K562 (cell line): ENCODE measurements at regions not wholly inside any gene's neighbourhood (a gene's known extent, or its start where the extent isn't known, plus 50 kb on each side); places are given as distances from the start of the nearest gene placed in this dataset.

Experiments used
- ATAC-seq: fragments of 200-7000 bp; cut with Tn5 transposase; 3 replicates; pipeline ENCODE4 v1.9.1; 2020; ENCODE audit warnings: moderate library complexity
- BruUV-seq: library from RNA; stranded (reverse); fragments of 400-500 nt; replicated peaks from 2 replicates; lab custom pipeline; 2021; lab: Mats Ljungman, UMichigan
- CTCF ChIA-PET: fragments of 300-600 bp; formaldehyde crosslinking; extraction: SDS; loops from one replicate; lab custom pipeline; 2021; ENCODE audit warnings: low intra/inter-chr PET ratio; lab: Yijun Ruan, JAX
- POLR2A ChIA-PET: fragments of 300-600, 350-650 bp; sonication (Branson Sonifier 250); formaldehyde crosslinking; extraction: SDS; loops from one replicate; lab custom pipeline; 2021; ENCODE audit warnings: antibody characterized with exemption, inconsistent platforms; lab: Yijun Ruan, JAX
- DNase-seq, 4 experiments: peaks; one replicate each; pipeline versions ENCODE4 v3.0.0 to v3.0.0-alpha.2; 2011 to 2018; ENCODE audit warnings: low spot score in 3 of 4, mixed read lengths in 3 of 4; ENCODE audit errors: extremely low read depth in 1 of 4
- FAIRE-seq: peaks from 2 replicates; lab custom pipeline; 2011; peaks lifted over from hg19 to GRCh38; lab: Jason Lieb, UNC
- H2AFZ ChIP-seq: 2 replicates; pipeline ENCODE4 v1.6.0; 2011; ENCODE audit warnings: low read depth, low read length, control low read depth, inconsistent platforms
- H3K27ac ChIP-seq: fragments of 200-600 bp; 3 replicates; pipeline ENCODE4 v1.8.0; 2011; ENCODE audit warnings: low read depth, mild to moderate bottlenecking, control low read depth, inconsistent platforms, low read length, moderate library complexity, mixed read lengths; ENCODE audit errors: extremely low read depth
- H3K27me3 ChIP-seq, 2 experiments: fragments of 300-600 bp in 1 of 2; 2 replicates in 1 of 2; 3 replicates in 1 of 2; pipeline versions ENCODE4 v1.6.0 to v1.8.0; 2011; ENCODE audit warnings: inconsistent platforms in 2 of 2, low read length in 2 of 2, mild to moderate bottlenecking in 1 of 2, mixed read lengths in 1 of 2, moderate library complexity in 1 of 2; ENCODE audit not compliant: control insufficient read depth in 2 of 2, insufficient read depth in 2 of 2
- H3K36me3 ChIP-seq: fragments of 300-600 bp; 3 replicates; pipeline ENCODE4 v1.8.0; 2011; ENCODE audit warnings: mild to moderate bottlenecking, low read length, inconsistent platforms; ENCODE audit not compliant: control insufficient read depth, insufficient read depth
- H3K4me1 ChIP-seq, 2 experiments: fragments of 200-600 bp in 1 of 2; replicated peaks in 1 of 2; 2 replicates in 1 of 2; 3 replicates in 1 of 2; pipeline versions ENCODE4 v1.5.1 to v1.8.0; 2011; ENCODE audit warnings: inconsistent platforms in 2 of 2, low read length in 2 of 2, mild to moderate bottlenecking in 1 of 2, mixed read lengths in 1 of 2, moderate library complexity in 1 of 2; ENCODE audit not compliant: control insufficient read depth in 2 of 2, insufficient read depth in 2 of 2
- H3K4me2 ChIP-seq: 2 replicates; pipeline ENCODE4 v1.6.1; 2011; ENCODE audit warnings: low read length, control low read depth, inconsistent platforms, mixed read lengths; ENCODE audit not compliant: insufficient read depth
- H3K4me3 ChIP-seq: fragments of 200-600 bp; sonication (generic), shearing (Covaris generic); 2 replicates; pipeline ENCODE4 v1.5.1; 2016; ENCODE audit warnings: control low read depth, inconsistent platforms
- H3K79me2 ChIP-seq: fragments of 200-600 bp; 3 replicates; pipeline ENCODE4 v1.8.0; 2011; ENCODE audit warnings: low read length, inconsistent platforms; ENCODE audit not compliant: control insufficient read depth, insufficient read depth
- H3K9ac ChIP-seq, 2 experiments: 2 replicates each; pipeline versions ENCODE4 v1.6.0 to v1.6.1; 2011; ENCODE audit warnings: low read depth in 2 of 2, low read length in 2 of 2, control low read depth in 1 of 2, inconsistent platforms in 1 of 2, mild to moderate bottlenecking in 1 of 2, mixed read lengths in 1 of 2; ENCODE audit not compliant: insufficient read depth in 1 of 2
- H3K9me1 ChIP-seq: one replicate; pipeline ENCODE4 v1.6.0; 2011; ENCODE audit warnings: inconsistent platforms, mild to moderate bottlenecking, low read length, moderate library complexity; ENCODE audit not compliant: control insufficient read depth, insufficient read depth
- H3K9me3 ChIP-seq: replicated peaks from 2 replicates; pipeline ENCODE4 v1.5.1; 2011; ENCODE audit warnings: low read depth, low read length, inconsistent platforms; ENCODE audit not compliant: control insufficient read depth, insufficient read depth
- H4K20me1 ChIP-seq: replicated peaks from 2 replicates; pipeline ENCODE4 v1.6.1; 2011; ENCODE audit warnings: low read length, inconsistent platforms, mixed read lengths; ENCODE audit not compliant: control insufficient read depth, insufficient read depth
- BRCA1 ChIP-seq, 2 experiments: fragments of 450-650 bp in 1 of 2; sonication (generic) in 1 of 2; formaldehyde crosslinking in 1 of 2; IDR thresholded peaks; 2 replicates each; pipeline versions ENCODE4 v1.5.0 to v1.6.1; 2017 to 2020; ENCODE audit warnings: mild to moderate bottlenecking in 1 of 2, missing genetic modification reagents in 1 of 2
- CEBPZ ChIP-seq: fragments of 150-350 bp; IDR thresholded peaks from 2 replicates; pipeline ENCODE4 v1.6.1; 2014; ENCODE audit warnings: low read depth, mild to moderate bottlenecking, low read length, borderline replicate concordance
- FOSL1 ChIP-seq: fragments of 200-800 bp; sonication (Bioruptor generic); conservative IDR thresholded peaks from 2 replicates; pipeline ENCODE4 v1.6.1; 2016; ENCODE audit warnings: missing genetic modification characterization, missing compliant biosample characterization
- HMGN3 ChIP-seq: IDR thresholded peaks from 2 replicates; pipeline ENCODE4 v1.6.1; 2011; ENCODE audit warnings: borderline replicate concordance, low read depth, mild to moderate bottlenecking, mixed read lengths, low read length; ENCODE audit not compliant: insufficient read length; ENCODE audit errors: extremely low read depth
- HSF4 ChIP-seq: fragments of 250-450 bp; sonication (Bioruptor Pico); IDR thresholded peaks from 2 replicates; pipeline ENCODE4 v2.1.2; 2022; ENCODE audit warnings: mild to moderate bottlenecking, moderate library complexity, borderline replicate concordance
- IRF1 ChIP-seq: sonication (generic); formaldehyde crosslinking; IDR thresholded peaks from 2 replicates; pipeline ENCODE4 v1.8.0; 2022; ENCODE audit warnings: missing genetic modification reagents, mild to moderate bottlenecking, borderline replicate concordance
- KAT7 ChIP-seq: sonication (generic); formaldehyde crosslinking; IDR thresholded peaks from 2 replicates; pipeline ENCODE4 v1.8.0; 2022; ENCODE audit warnings: missing genetic modification reagents, mild to moderate bottlenecking, borderline replicate concordance
- LARP7 ChIP-seq: fragments of 450-650 bp; IDR thresholded peaks from 2 replicates; pipeline ENCODE4 v1.6.1; 2016
- POLR2B ChIP-seq: fragments of 450-650 bp; IDR thresholded peaks from 2 replicates; pipeline ENCODE4 v1.6.1; 2018; ENCODE audit warnings: low read depth; ENCODE audit not compliant: partially characterized antibody
- POLR3A ChIP-seq: IDR thresholded peaks from 2 replicates; pipeline ENCODE4 v1.6.1; 2011; ENCODE audit warnings: borderline replicate concordance, mild to moderate bottlenecking, moderate library complexity; ENCODE audit not compliant: insufficient read length, insufficient read depth; ENCODE audit errors: extremely low read depth
- POU5F1 ChIP-seq: fragments of 150-350 bp; IDR thresholded peaks from 2 replicates; pipeline ENCODE4 v1.6.1; 2014; ENCODE audit warnings: borderline replicate concordance, low read length, low read depth, mild to moderate bottlenecking; ENCODE audit not compliant: partially characterized antibody
- SMAD3 ChIP-seq: fragments of 450-650 bp; formaldehyde crosslinking; conservative IDR thresholded peaks from 2 replicates; pipeline ENCODE4 v1.4.0; 2020; ENCODE audit warnings: mild to moderate bottlenecking
- ZNF699 ChIP-seq: fragments of 250-450 bp; sonication (Bioruptor Pico); IDR thresholded peaks from 2 replicates; pipeline ENCODE4 v1.8.0; 2021; ENCODE audit warnings: mild to moderate bottlenecking, moderate library complexity; ENCODE audit not compliant: insufficient replicate concordance
- WGBS: fragments of 100-300 bp; shearing (Covaris generic); methylation state at CpG from one replicate; pipeline ENCODE4 v1.1.6; 2016; ENCODE audit warnings: low coverage, mixed read lengths; ENCODE audit not compliant: insufficient coverage; ENCODE audit errors: missing lambda C conversion rate; 5-methylcytosine and 5-hydroxymethylcytosine counted together
- in situ Hi-C: fragments of 300-500 bp; cut with MboI; formaldehyde crosslinking; loops from 4 replicates; pipeline ENCODE4 v1.15.0; 2018; ENCODE audit warnings: inconsistent platforms, mixed read lengths
- intact Hi-C: fragments of 100-400 bp; cut with micrococcal nuclease; formaldehyde crosslinking; loops from 2 replicates; pipeline ENCODE4 v1.14.2; 2022
- TF ChIP-seq, protein P1 (sequence below): fragments of 250-450 bp; sonication (Bioruptor Pico); IDR thresholded peaks from 2 replicates; pipeline ENCODE4 v1.5.0; 2021
- TF ChIP-seq, protein P2 (sequence below): fragments of 250-450 bp; sonication (Bioruptor Pico); IDR thresholded peaks from 2 replicates; pipeline ENCODE4 v1.4.0; 2020; ENCODE audit warnings: mild to moderate bottlenecking, moderate library complexity

GRCh38 chr14:61119006-61119405 is 138.0 kb downstream of the SLC38A6 start:
- no peak for FAIRE-seq
- CTCF ChIA-PET: no interaction called here
- DNase-seq: no peak
- Histone ChIP-seq H3K9ac (no peak overlapping the region), H3K79me2 (no peaks in the 10 kb centered on the region), H2AFZ (no peak overlapping the region), H3K4me2 (no peak overlapping the region), H3K9me3 (no peaks in the 10 kb centered on the region; the same call in 1 of the 2 replicates), H3K27ac (no peak overlapping the region), H3K36me3 (no peaks in the 10 kb centered on the region), H4K20me1 (no peaks in the 10 kb centered on the region), H3K4me3 (no peak overlapping the region), H3K27me3 (no peaks in the 10 kb centered on the region), H3K4me1 (no peaks in the 10 kb centered on the region), H3K9me1 (no peaks in the 10 kb centered on the region)
- in situ Hi-C loops: no loop called here
- ATAC-seq: no peak
- WGBS: 0% methylated on average over 1 of the region's 1 CpG
- intact Hi-C loops: no loop called here
- no TSS peak for BruUV-seq
- POLR2A ChIA-PET: no interaction called here
- TF ChIP-seq LARP7 (no peak), BRCA1 (IDR thresholded peaks at IDR 0.05) (no peak), BRCA1 (CRISPR knock-in tag; IDR thresholded peaks at IDR 0.05) (no peak), SMAD3 (CRISPR knock-in tag) (no peak), HMGN3 (no peak), POLR3A (no peak), IRF1 (CRISPR knock-in tag) (no peak), KAT7 (CRISPR knock-in tag) (no peak), POU5F1 (no peak), FOSL1 (tag) (no peak), POLR2B (no peak), ZNF699 (CRISPR knock-in tag) (no peak), HSF4 (CRISPR knock-in tag) (no peak), CEBPZ (no peak)
- TF ChIP-seq, protein P1, sequence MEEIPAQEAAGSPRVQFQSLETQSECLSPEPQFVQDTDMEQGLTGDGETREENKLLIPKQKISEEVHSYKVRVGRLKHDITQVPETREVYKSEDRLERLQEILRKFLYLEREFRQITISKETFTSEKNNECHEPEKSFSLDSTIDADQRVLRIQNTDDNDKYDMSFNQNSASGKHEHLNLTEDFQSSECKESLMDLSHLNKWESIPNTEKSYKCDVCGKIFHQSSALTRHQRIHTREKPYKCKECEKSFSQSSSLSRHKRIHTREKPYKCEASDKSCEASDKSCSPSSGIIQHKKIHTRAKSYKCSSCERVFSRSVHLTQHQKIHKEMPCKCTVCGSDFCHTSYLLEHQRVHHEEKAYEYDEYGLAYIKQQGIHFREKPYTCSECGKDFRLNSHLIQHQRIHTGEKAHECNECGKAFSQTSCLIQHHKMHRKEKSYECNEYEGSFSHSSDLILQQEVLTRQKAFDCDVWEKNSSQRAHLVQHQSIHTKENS (CRISPR knock-in tag): no peak
- TF ChIP-seq, protein P2, sequence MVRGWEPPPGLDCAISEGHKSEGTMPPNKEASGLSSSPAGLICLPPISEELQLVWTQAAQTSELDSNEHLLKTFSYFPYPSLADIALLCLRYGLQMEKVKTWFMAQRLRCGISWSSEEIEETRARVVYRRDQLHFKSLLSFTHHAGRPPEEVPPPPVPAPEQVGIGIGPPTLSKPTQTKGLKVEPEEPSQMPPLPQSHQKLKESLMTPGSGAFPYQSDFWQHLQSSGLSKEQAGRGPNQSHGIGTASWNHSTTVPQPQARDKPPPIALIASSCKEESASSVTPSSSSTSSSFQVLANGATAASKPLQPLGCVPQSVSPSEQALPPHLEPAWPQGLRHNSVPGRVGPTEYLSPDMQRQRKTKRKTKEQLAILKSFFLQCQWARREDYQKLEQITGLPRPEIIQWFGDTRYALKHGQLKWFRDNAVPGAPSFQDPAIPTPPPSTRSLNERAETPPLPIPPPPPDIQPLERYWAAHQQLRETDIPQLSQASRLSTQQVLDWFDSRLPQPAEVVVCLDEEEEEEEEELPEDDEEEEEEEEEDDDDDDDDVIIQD (CRISPR knock-in tag): no peak
